ENCODE measurements at regions not wholly inside any gene's neighbourhood (a gene's known extent, or its start where the extent isn't known, plus 50 kb on each side); places are given as distances from the start of the nearest gene placed in this dataset.
A peak's percentile ranks its signal among the peaks of the same experiment; 100 is the strongest.

DNA sequence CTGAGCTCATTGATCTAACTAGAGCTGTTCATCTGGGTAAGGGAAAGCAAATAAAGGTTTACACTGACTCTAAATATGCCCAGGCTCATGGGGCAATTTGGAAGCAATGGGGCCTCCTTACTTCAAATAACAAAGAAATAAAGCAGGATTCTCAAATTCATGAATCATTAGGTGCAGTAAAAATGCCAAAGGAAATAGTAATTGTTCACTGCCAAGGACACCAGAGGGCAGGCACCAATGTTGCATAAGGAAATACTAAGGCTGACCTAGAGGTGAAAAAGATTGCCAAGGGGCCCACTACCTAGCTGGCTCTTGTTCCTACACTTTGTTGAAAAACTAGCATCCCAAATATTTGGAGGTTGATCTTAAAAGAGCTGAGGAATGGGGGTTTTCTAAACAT is 1686.7 kb upstream of the MIR17HG start:
- no peak overlapping the region for H3K4me3 Mint-ChIP-seq
- H3K27ac Mint-ChIP-seq, result no peak overlapping the region
- H3K27me3 Mint-ChIP-seq, result no peaks in the 10 kb centered on the region
- no peaks in the 10 kb centered on the region for H3K36me3 Mint-ChIP-seq
- H3K4me1 Mint-ChIP-seq, result no peaks in the 10 kb centered on the region
- peaks cover 0 to 21% (median 2%) of the 10 kb centered on the region in 3 donors for H3K9me3 Mint-ChIP-seq

DNA sequence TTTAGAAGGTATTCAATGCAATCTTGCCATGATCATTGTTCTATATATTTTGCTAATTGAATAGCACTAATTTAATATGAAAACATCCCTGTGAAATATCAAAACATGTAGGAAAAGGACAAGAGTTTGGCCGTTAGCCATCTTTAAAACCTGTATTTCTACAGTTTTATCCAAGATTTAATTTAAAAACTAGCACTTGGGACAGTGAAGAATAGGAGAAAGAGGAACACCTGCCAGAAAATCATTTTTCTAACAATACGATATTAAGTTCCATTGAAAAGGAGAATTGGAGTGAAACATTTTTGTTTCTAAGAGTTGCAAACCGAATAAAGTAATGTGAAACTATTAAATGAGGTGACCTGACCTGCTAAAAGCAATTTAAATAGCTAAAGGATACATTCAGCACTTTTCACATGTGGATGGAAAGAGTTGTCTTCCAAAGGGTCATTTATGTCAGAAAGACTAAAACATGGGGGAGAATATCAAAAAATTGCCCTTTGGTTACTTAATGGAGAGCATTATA is 1673.6 kb upstream of the MIR17HG start:
- Mint-ChIP-seq H3K27me3 (no peaks in the 10 kb centered on the region), H3K36me3 (no peaks in the 10 kb centered on the region), H3K4me3 (no peak overlapping the region), H3K4me1 (no peaks in the 10 kb centered on the region), H3K27ac (no peak overlapping the region), H3K9me3 (peaks cover 0 to 2% (median 0%) of the 10 kb centered on the region in 3 donors)

DNA sequence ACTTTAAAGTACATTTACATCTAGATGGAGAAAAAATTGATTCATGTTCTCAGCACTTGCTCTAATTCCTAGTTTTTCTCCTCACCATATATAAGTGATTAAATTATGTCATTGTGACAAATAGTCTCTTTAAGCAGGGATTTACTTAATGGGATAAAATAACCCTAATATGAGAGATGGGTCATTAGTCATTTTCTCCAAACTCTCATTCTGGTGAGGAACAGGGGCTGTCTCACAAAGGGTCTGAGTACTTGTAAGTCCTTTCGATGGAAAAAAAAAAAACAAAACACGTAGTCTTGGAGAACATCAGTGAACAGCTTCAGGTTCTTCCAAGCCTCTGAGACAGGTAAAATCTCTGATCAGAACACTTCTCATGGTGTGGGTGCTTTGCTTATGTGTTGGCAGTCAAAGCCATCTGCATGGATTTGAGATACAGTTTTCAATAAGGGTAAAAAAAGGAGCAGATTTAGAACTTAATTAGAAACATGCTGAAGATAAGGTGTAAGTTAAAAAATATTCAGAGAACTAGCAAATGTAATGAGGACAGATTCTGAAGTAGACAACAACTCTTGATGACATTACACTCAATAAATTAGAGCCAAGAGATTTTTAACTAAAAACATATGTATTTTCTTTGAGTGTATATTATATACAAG is 1668.9 kb upstream of the MIR17HG start:
- no peaks in the 10 kb centered on the region for H3K4me1 Mint-ChIP-seq
- peaks cover 0 to 3% (median 3%) of the 10 kb centered on the region in 3 donors for H3K9me3 Mint-ChIP-seq
- H3K4me3 Mint-ChIP-seq, result no peak overlapping the region
- no peak overlapping the region for H3K27ac Mint-ChIP-seq
- H3K36me3 Mint-ChIP-seq, result no peaks in the 10 kb centered on the region
- no peaks in the 10 kb centered on the region for H3K27me3 Mint-ChIP-seq

DNA sequence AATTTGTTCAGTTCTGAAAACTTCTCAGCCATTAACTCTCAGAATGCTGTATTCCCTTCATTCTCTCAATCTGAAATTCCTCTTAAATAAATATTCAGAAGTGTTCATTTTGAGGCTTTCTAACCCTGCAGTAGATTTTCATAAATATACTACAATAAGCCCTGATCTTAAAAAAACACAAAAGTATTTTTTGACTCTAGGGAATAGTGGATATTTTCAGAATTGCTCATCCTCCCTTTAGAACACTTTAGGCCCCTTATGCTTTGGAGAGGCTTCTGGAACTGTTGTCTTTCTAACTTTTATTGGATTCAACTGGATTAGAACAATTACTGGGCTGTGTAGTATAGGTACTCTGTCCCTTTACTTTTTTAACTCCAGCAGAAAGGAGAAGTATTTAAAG is 1662.6 kb upstream of the MIR17HG start:
- no peaks in the 10 kb centered on the region for H3K27me3 Mint-ChIP-seq
- H3K4me1 Mint-ChIP-seq, result no peaks in the 10 kb centered on the region
- H3K4me3 Mint-ChIP-seq, result no peak overlapping the region
- peaks cover 3 to 10% (median 5%) of the 10 kb centered on the region in 3 donors for H3K9me3 Mint-ChIP-seq
- H3K36me3 Mint-ChIP-seq, result no peaks in the 10 kb centered on the region
- H3K27ac Mint-ChIP-seq, result no peak overlapping the region

DNA sequence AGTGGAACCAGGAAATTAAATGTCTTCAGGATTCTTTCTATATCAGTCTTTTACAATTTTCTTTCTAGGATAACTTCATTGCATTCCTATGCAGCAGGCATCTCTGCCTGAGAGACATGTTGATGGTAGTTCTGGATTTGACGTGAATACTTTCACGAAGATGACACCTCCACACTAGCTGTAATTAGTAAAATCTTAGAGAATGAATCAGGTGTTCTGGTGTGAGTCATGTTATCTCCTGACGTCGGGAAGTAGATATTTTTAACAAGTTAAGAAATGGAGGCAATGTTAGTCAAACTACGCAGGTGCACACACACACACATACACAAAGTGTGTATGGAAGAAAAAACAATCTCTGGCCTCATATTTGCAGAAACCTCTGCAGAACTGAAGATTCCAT is 1661.3 kb upstream of the MIR17HG start:
- Mint-ChIP-seq H3K27me3 (no peaks in the 10 kb centered on the region), H3K4me1 (no peaks in the 10 kb centered on the region), H3K27ac (no peak overlapping the region), H3K4me3 (no peak overlapping the region), H3K9me3 (peaks cover 3 to 10% (median 5%) of the 10 kb centered on the region in 3 donors), H3K36me3 (no peaks in the 10 kb centered on the region)

DNA sequence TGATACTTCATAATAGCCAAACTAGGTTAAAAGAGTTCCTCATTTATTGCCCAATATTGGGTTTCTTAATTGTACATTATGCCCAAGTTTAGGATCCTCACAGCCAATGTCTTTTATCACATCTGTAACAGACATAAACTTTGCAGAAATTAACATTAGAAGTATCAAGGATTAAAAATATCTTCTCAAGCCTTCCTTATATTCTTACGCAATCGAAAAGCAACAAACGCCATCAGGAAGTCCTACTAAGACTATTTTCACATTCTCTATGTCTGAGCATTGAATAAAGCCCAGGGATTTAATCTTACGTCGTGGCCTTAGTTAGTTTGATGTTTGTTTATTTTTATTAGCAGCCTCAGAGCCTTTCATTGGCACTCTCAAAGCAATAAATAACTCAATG is 1660.4 kb upstream of the MIR17HG start:
- Mint-ChIP-seq H3K36me3 (no peaks in the 10 kb centered on the region), H3K27ac (no peak overlapping the region), H3K9me3 (peaks cover 2 to 10% (median 3%) of the 10 kb centered on the region in 3 donors), H3K4me1 (no peaks in the 10 kb centered on the region), H3K4me3 (no peak overlapping the region), H3K27me3 (no peaks in the 10 kb centered on the region)

DNA sequence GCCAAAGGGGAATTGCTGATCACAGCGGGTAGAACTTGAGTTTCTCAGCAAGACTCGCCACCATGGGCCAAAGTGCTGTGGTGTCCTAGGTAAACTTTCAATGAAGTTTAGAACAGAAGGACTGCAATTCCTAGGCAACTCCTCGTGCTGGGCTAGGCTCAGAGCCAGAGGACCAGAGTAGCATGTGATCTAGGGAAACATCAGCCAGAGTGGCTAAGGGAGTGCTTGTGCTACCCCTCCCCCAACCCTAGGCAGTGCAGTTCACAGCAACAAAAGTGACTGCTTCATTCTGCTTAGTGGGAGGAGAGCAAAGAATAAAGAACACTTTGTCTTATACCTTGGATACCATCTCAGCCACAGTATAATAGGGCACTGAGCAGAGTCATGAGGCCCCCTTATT is 1658.6 kb upstream of the MIR17HG start:
- no peaks in the 10 kb centered on the region for H3K27me3 Mint-ChIP-seq
- H3K9me3 Mint-ChIP-seq, result peaks cover 0 to 10% (median 2%) of the 10 kb centered on the region in 3 donors
- H3K36me3 Mint-ChIP-seq, result no peaks in the 10 kb centered on the region
- no peak overlapping the region for H3K27ac Mint-ChIP-seq
- H3K4me1 Mint-ChIP-seq, result no peaks in the 10 kb centered on the region
- H3K4me3 Mint-ChIP-seq, result no peak overlapping the region

DNA sequence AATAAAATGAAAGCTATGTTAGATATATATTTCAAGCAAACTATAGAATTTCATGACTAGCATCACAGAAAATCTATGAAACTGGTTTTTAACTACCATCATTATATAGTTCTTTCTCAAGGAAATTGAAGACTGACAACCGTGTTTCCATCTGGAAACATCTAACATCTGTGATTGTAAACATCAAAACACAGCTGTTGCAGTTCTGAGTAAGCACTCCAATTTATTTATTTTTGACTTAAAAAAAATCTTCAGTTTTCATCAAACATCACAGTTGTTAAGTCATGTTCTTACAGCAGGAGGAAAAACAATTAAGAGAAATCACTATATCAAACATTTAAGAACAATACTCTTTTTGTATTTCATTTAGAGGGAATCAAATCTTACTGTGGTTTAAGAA is 1653.0 kb upstream of the MIR17HG start:
- peaks cover 0 to 2% (median 0%) of the 10 kb centered on the region in 3 donors for H3K4me1 Mint-ChIP-seq
- no peaks in the 10 kb centered on the region for H3K36me3 Mint-ChIP-seq
- H3K27ac Mint-ChIP-seq, result no peak overlapping the region
- no peaks in the 10 kb centered on the region for H3K9me3 Mint-ChIP-seq
- H3K4me3 Mint-ChIP-seq, result no peak overlapping the region
- H3K27me3 Mint-ChIP-seq, result no peaks in the 10 kb centered on the region

DNA sequence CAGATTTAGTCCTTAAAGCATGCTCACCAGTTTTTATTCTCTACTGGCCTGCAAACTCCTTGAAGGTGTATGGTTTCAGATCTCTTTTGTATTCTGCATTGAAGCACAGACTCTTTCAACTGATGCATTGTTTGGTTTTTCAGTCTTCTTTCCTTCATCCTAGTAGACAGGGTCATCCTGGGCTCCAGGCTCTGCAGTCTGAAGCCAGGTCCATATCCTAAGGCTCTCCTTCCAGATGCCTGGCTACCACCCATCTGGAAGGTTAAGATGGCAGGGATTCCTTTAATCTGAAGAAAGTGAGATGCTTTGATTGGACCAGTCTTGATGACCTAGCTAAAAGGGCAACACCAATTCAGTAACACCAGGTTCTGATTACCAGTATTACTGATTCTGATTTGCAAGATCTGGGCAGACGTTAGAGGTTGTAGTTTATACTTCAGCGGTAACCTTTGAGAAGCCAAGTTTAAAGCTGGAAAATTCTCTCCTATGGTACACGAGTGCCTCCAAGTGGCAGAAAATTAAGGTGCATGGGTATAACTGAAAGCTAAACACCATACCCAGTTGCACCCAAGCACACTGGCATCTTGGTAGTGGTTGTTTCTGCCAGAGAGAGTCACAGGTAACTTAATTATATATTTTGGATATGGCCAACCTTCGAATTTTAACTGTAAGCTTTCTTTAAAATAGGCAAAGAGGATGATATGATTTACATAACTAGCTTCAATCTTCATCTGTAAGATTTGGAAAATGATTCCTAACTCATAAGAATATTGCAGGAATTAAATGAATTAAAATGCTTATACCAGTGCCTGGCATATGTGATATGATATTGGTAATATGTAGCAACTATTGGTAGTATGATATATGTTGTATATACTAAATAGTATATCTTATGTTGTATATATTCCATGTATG is 1651.9 kb upstream of the MIR17HG start:
- H3K36me3 Mint-ChIP-seq, result no peaks in the 10 kb centered on the region
- H3K27ac Mint-ChIP-seq, result no peak overlapping the region
- H3K4me3 Mint-ChIP-seq, result peak overlapping the region in 1 of 4 donors; percentile 9
- H3K9me3 Mint-ChIP-seq, result peaks cover 0 to 3% (median 0%) of the 10 kb centered on the region in 3 donors
- H3K27me3 Mint-ChIP-seq, result no peaks in the 10 kb centered on the region
- H3K4me1 Mint-ChIP-seq, result peaks cover 0 to 2% (median 0%) of the 10 kb centered on the region in 3 donors

DNA sequence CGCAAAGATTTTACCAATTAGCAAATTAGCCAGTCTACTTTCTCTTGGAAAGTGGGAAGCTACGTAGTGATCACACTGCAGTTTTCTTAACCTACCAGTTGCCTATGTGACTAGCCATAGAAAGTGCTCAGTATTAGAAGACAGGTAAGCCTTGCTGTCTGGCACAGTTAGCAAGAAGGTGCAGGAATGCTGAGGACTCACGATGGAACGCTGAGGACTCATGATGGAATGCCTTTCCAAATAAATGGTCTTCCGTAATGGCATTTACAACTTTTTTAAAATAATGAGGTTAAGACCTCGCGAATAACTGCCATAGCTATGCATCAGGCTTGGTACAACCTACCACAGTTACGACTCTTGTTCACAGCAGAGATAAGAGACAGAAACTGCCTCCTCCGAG is 1645.6 kb upstream of the MIR17HG start:
- Mint-ChIP-seq H3K27ac (no peak overlapping the region), H3K4me3 (no peak overlapping the region), H3K9me3 (peaks cover 0 to 7% (median 4%) of the 10 kb centered on the region in 3 donors), H3K36me3 (no peaks in the 10 kb centered on the region), H3K4me1 (peaks cover 0 to 2% (median 0%) of the 10 kb centered on the region in 3 donors), H3K27me3 (no peaks in the 10 kb centered on the region)

DNA sequence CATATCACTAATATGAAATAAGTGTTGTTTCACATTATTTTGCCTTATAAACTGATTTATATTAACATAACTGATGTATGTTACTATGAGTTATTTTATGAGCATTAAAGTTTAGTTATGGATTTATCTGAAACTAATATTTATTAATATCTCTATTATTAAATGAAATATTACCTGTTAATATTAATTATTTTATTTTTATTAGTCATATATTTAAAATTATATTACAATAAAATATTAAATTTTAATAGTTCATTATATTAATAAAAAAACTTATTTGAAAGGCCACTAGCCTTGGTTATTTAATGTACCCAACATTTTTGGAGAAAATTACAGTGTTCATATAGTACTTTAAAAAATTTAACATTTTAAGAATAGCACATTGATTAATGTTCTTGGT is 1643.4 kb upstream of the MIR17HG start:
- Mint-ChIP-seq H3K27me3 (no peaks in the 10 kb centered on the region), H3K36me3 (no peaks in the 10 kb centered on the region), H3K9me3 (peaks cover 0 to 7% (median 4%) of the 10 kb centered on the region in 3 donors), H3K27ac (no peak overlapping the region), H3K4me1 (no peaks in the 10 kb centered on the region), H3K4me3 (no peak overlapping the region)

DNA sequence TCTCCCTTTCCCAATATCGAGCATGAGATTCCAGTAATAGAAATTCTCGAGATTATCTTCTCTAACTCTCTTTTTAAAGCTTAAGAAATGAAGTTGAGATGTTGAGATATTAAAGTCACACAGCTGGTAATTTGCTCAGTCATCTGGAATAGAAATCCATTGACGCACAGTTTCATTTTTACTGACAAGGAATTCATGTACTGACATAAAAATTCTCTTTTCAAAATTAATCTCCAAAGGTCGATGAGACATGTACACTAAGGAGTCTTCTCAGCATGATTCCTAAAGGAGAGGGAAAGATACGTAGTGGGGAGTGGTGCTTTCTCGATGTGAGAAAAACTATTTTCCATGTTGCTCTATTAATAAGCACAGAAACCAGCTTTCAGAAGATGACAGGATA is 1639.5 kb upstream of the MIR17HG start:
- Mint-ChIP-seq H3K4me3 (no peak overlapping the region), H3K4me1 (no peaks in the 10 kb centered on the region), H3K9me3 (peaks cover 0 to 10% (median 5%) of the 10 kb centered on the region in 3 donors), H3K27me3 (no peaks in the 10 kb centered on the region), H3K36me3 (no peaks in the 10 kb centered on the region), H3K27ac (no peak overlapping the region)

DNA sequence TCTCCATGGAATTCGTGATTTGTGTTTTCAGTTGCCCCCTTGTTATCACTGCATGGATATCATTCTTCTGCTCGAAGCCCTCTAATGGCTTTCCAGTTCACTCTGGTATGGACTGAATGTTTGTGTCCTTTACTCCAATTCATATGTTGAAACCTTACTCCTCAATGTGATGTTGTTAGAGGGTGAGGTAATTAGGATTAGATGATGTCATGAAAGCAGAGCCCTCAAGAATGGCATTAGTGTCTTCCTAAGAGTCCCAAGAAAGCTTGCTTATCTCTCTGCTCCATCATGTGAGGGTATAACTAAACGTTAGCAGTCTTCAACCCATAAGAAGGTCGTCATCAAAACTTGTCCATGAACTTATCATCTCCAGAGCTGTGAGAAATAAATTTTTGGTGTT is 1626.3 kb upstream of the MIR17HG start:
- Mint-ChIP-seq H3K4me3 (no peak overlapping the region), H3K4me1 (no peaks in the 10 kb centered on the region), H3K36me3 (no peaks in the 10 kb centered on the region), H3K9me3 (peaks cover 5 to 24% (median 9%) of the 10 kb centered on the region in 3 donors), H3K27me3 (no peaks in the 10 kb centered on the region), H3K27ac (no peak overlapping the region)

DNA sequence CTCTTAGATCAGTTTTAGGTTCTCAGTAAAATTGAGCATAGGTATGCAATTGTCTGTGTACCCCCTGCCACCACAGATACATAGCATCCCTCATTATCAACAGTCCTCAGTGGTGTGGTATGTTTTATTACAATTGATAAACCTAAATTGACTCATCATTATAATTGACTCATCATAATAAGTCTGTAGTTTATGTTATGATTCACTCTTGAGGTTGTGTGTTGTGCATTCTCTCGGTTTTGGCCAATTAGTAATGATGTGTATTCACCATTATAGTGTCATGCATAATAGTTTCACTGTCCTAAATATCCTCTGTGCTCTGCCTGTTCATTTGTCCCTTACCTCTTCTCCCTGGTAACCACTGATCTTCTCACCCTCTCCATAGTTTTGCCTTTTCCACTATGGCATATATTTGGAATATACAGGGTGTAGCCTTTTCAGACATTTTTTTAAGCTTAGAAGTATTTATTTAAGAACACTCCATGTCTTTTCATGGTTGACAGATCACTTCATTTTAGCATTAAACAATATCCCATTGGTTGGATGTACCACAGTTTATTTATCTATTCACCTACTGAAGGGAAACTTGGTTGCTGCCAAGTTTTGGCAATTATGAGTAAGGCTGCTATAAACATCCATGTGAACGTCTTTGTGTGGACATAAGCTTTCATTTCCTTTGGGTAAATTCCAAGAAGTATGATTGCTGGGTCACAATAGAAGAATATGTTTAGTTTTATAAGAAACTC is 1620.6 kb upstream of the MIR17HG start:
- H3K27me3 Mint-ChIP-seq, result no peaks in the 10 kb centered on the region
- H3K4me1 Mint-ChIP-seq, result no peaks in the 10 kb centered on the region
- H3K36me3 Mint-ChIP-seq, result no peaks in the 10 kb centered on the region
- H3K4me3 Mint-ChIP-seq, result no peak overlapping the region
- H3K9me3 Mint-ChIP-seq, result peaks cover 2 to 14% (median 9%) of the 10 kb centered on the region in 3 donors
- no peak overlapping the region for H3K27ac Mint-ChIP-seq

DNA sequence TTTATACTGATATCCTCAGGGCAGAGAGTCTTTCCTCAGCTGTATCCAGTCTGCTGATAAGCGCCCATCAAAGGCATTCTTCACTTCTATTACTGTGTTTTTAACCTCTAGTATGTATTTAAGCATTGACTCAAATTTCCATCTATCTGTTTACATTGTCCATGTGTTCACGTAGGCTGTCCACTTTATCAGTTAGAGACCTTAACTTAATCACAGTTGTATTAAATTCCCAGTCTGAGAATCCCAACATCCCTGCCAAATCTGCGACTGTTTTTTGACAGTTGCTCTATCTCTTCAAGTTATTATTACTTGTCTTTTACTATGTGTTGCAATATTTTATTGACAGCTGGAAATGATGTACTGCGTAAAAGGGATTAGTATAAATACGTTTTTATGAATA is 1613.7 kb upstream of the MIR17HG start:
- Mint-ChIP-seq H3K4me1 (no peaks in the 10 kb centered on the region), H3K27me3 (no peaks in the 10 kb centered on the region), H3K9me3 (peaks cover 0 to 16% (median 8%) of the 10 kb centered on the region in 3 donors), H3K27ac (no peak overlapping the region), H3K36me3 (no peaks in the 10 kb centered on the region), H3K4me3 (no peak overlapping the region)
